ENCODE measurements at regions not wholly inside any gene's neighbourhood (a gene's known extent, or its start where the extent isn't known, plus 50 kb on each side); places are given as distances from the start of the nearest gene placed in this dataset.

- no peak for DNase-seq
Observed at GRCh38 chr20:39424962-39425678, 463.0 kb downstream of the DHX35 start.

GRCh38 chr20:39421571-39422105, 459.5 kb downstream of the DHX35 start:
- DNase-seq: no peak

- DNase-seq: no peak
Observed at GRCh38 chr20:39412091-39412490, 449.9 kb downstream of the DHX35 start.

GRCh38 chr20:39399463-39399862, 437.3 kb downstream of the DHX35 start:
- DNase-seq: no peak

- DNase-seq: no peak
Observed at GRCh38 chr20:39398656-39399055, 436.5 kb downstream of the DHX35 start.

- DNase-seq: no peak
Observed at GRCh38 chr20:39397646-39398045, 435.5 kb downstream of the DHX35 start.

- no peak for DNase-seq
Observed at GRCh38 chr20:39395478-39396291, 433.5 kb downstream of the DHX35 start.

- no peak for DNase-seq
Observed at GRCh38 chr20:39394461-39394860, 432.3 kb downstream of the DHX35 start.

- DNase-seq: no peak
Observed at GRCh38 chr20:39390186-39390585, 428.0 kb downstream of the DHX35 start.

GRCh38 chr20:39381595-39381994, 419.5 kb downstream of the DHX35 start:
- DNase-seq: no peak

- DNase-seq: no peak
Observed at GRCh38 chr20:39378776-39379175, 416.6 kb downstream of the DHX35 start.

GRCh38 chr20:39376788-39377187, 414.6 kb downstream of the DHX35 start:
- DNase-seq: no peak

- DNase-seq: no peak
Observed at GRCh38 chr20:39364320-39364719, 402.2 kb downstream of the DHX35 start.

GRCh38 chr20:39359981-39360620, 398.0 kb downstream of the DHX35 start:
- no peak for DNase-seq

GRCh38 chr20:39358052-39358451, 395.9 kb downstream of the DHX35 start:
- no peak for DNase-seq

- no peak for DNase-seq
Observed at GRCh38 chr20:39356908-39357307, 394.8 kb downstream of the DHX35 start.

- no peak for DNase-seq
Observed at GRCh38 chr20:39349240-39349639, 387.1 kb downstream of the DHX35 start.

- no peak for DNase-seq
Observed at GRCh38 chr20:39347626-39348025, 385.5 kb downstream of the DHX35 start.

- no peak for DNase-seq
Observed at GRCh38 chr20:39342463-39342862, 380.3 kb downstream of the DHX35 start.

GRCh38 chr20:39338469-39339376, 376.6 kb downstream of the DHX35 start:
- DNase-seq: no peak

GRCh38 chr20:39333211-39333610, 371.1 kb downstream of the DHX35 start:
- DNase-seq: no peak

- DNase-seq: no peak
Observed at GRCh38 chr20:39328347-39328746, 366.2 kb downstream of the DHX35 start.

- no peak for DNase-seq
Observed at GRCh38 chr20:39326050-39326449, 363.9 kb downstream of the DHX35 start.

All from NCI-H524 treated with DMSO at 0.1 percent for 48 hours (cell line).